Pons (tissue), 1 donor: ENCODE measurements at regions not wholly inside any gene's neighbourhood (a gene's known extent, or its start where the extent isn't known, plus 50 kb on each side); places are given as distances from the start of the nearest gene placed in this dataset.

Experiments
- DNase-seq: peaks from one replicate; pipeline ENCODE4 v3.0.0-alpha.2; 2016; ENCODE audit warnings: low spot score

- no peak for DNase-seq
Observed at GRCh38 chr20:60478533-60478932, 520.3 kb downstream of the CDH26 start.

- no peak for DNase-seq
Observed at GRCh38 chr20:60480950-60481742, 522.9 kb downstream of the CDH26 start.

GRCh38 chr20:60481743-60482133 lies 523.5 kb downstream of the CDH26 start:
- DNase-seq: no peak

- no peak for DNase-seq
Observed at GRCh38 chr20:60482221-60483008, 524.2 kb downstream of the CDH26 start.

GRCh38 chr20:60483371-60483770 lies 525.1 kb downstream of the CDH26 start:
- no peak for DNase-seq

- no peak for DNase-seq
Observed at GRCh38 chr20:60484316-60484715, 526.1 kb downstream of the CDH26 start.

GRCh38 chr20:60485012-60485760 lies 527.0 kb downstream of the CDH26 start:
- no peak for DNase-seq

- DNase-seq: no peak
Observed at GRCh38 chr20:60486315-60486714, 528.1 kb downstream of the CDH26 start.

- DNase-seq: no peak
Observed at GRCh38 chr20:60486937-60487336, 528.7 kb downstream of the CDH26 start.

- no peak for DNase-seq
Observed at GRCh38 chr20:60490217-60491050, 532.2 kb downstream of the CDH26 start.

GRCh38 chr20:60491051-60491581 lies 532.9 kb downstream of the CDH26 start:
- DNase-seq: no peak

GRCh38 chr20:60494476-60494875 lies 536.3 kb downstream of the CDH26 start:
- no peak for DNase-seq

GRCh38 chr20:60497298-60498035 lies 539.2 kb downstream of the CDH26 start:
- no peak for DNase-seq

GRCh38 chr20:60500038-60500701 lies 541.9 kb downstream of the CDH26 start:
- DNase-seq: no peak

- no peak for DNase-seq
Observed at GRCh38 chr20:60501048-60501447, 542.8 kb downstream of the CDH26 start.

- no peak for DNase-seq
Observed at GRCh38 chr20:60502881-60503280, 544.7 kb downstream of the CDH26 start.

- DNase-seq: no peak
Observed at GRCh38 chr20:60505423-60505822, 547.2 kb downstream of the CDH26 start.

GRCh38 chr20:60506061-60506460 lies 547.8 kb downstream of the CDH26 start:
- DNase-seq: no peak

GRCh38 chr20:60507087-60507694 lies 549.0 kb downstream of the CDH26 start:
- DNase-seq: no peak

- no peak for DNase-seq
Observed at GRCh38 chr20:60509407-60509806, 551.2 kb downstream of the CDH26 start.
